ENCODE measurements at regions not wholly inside any gene's neighbourhood (a gene's known extent, or its start where the extent isn't known, plus 50 kb on each side); places are given as distances from the start of the nearest gene placed in this dataset.

GRCh38 chr13:85853901-85854663 lies 54.9 kb upstream of the SLITRK6 start:
- no peak overlapping the region for H2BK120ac ChIP-seq (ENCODE audit: low read depth, low read length, poor library complexity, severe bottlenecking)
- Mint-ChIP-seq H3K4me3 (no peak overlapping the region), H3K36me3 (ENCODE audit: insufficient read depth in 1 of 3, low read depth in 3 of 3) (peaks cover 25 to 41% (median 32%) of the 10 kb centered on the region in 3 experiments), H3K27ac (no peak overlapping the region), H3K4me1 (no peaks in the 10 kb centered on the region), H3K27me3 (ENCODE audit: low read depth) (no peaks in the 10 kb centered on the region), H3K9me3 (peaks cover 37 to 45% of the 10 kb centered on the region in 2 experiments)
- no peak overlapping the region for H3K27ac ChIP-seq (ENCODE audit: insufficient read length, low read depth, low read length)
- no peak overlapping the region for H2AFZ ChIP-seq (ENCODE audit: low read length)
- H4K8ac ChIP-seq (replicated peaks; ENCODE audit: insufficient read length, low read depth, low read length) = no peak overlapping the region
- TF ChIP-seq CTCF (conservative IDR thresholded peaks at IDR 0.05) = no peak
- no peaks in the 10 kb centered on the region for H3K27me3 ChIP-seq (ENCODE audit: insufficient read depth, low read length)
- no peak overlapping the region for H4K5ac ChIP-seq (ENCODE audit: insufficient read length, low read depth, low read length)
- no peak overlapping the region for H3K18ac ChIP-seq (ENCODE audit: insufficient read length, low read depth, low read length)
- H3K14ac ChIP-seq (ENCODE audit: insufficient read depth, low read length) = no peak overlapping the region
- no peak overlapping the region for H3K4me2 ChIP-seq (ENCODE audit: insufficient read depth, insufficient read length, low read length)
- H4K20me1 ChIP-seq (ENCODE audit: control insufficient read depth, insufficient read depth, insufficient read length) = no peaks in the 10 kb centered on the region
- no peak overlapping the region for H2AK5ac ChIP-seq (ENCODE audit: insufficient read length, low read length)
- no peaks in the 10 kb centered on the region for H3K79me1 ChIP-seq (ENCODE audit: insufficient read depth, low read depth, low read length, poor library complexity, severe bottlenecking)
- no peak overlapping the region for H4K91ac ChIP-seq (ENCODE audit: insufficient read length, low read depth, low read length)
- H2BK15ac ChIP-seq (ENCODE audit: low read depth, low read length) = no peak overlapping the region
- H3K56ac ChIP-seq (ENCODE audit: insufficient read length, low read depth, low read length) = no peak overlapping the region
- H3K9ac ChIP-seq (ENCODE audit: extremely low read depth, insufficient read length, low read length) = no peak overlapping the region
- DNase-seq = no peak
- no peaks in the 10 kb centered on the region for H3K4me1 ChIP-seq (ENCODE audit: insufficient read depth, low read length)
- H3K79me2 ChIP-seq (ENCODE audit: insufficient read depth, low read length) = no peaks in the 10 kb centered on the region
- no peak overlapping the region for H3T11ph ChIP-seq (ENCODE audit: low read length)
- H3K23me2 ChIP-seq (ENCODE audit: insufficient read length, low read depth, low read length, poor library complexity, severe bottlenecking) = no peaks in the 10 kb centered on the region
- no CpG with 5 or more reads among the region's 11 CpGs for WGBS (ENCODE audit: extremely low coverage, insufficient read length, low lambda C conversion rate)
- H3K9me3 ChIP-seq (ENCODE audit: control insufficient read depth, low read depth, low read length) = peaks cover 31% of the 10 kb centered on the region
- H2BK20ac ChIP-seq (ENCODE audit: low read depth, low read length, poor library complexity, severe bottlenecking) = no peak overlapping the region
- no peak overlapping the region for H3K4ac ChIP-seq (ENCODE audit: low read depth, low read length)
- H2BK5ac ChIP-seq (ENCODE audit: insufficient read length, low read length) = no peak overlapping the region
- no peak overlapping the region for H2BK12ac ChIP-seq (ENCODE audit: insufficient read length, low read depth, low read length)
- no peak overlapping the region for H3K23ac ChIP-seq (ENCODE audit: insufficient read length, low read depth, low read length)

Measured in H9 (cell line).